Liver (tissue), 8 donors: ENCODE measurements at regions not wholly inside any gene's neighbourhood (a gene's known extent, or its start where the extent isn't known, plus 50 kb on each side); places are given as distances from the start of the nearest gene placed in this dataset.

Experiments used
- DNase-seq: peaks from one replicate; pipeline ENCODE4 v3.0.0-alpha.2; 2017; ENCODE audit warnings: low spot score
- H3K27ac ChIP-seq, 2 donors: one replicate each; pipeline ENCODE4 v1.7.0; 2013; ENCODE audit warnings: inconsistent platforms in 2 of 2, low read length in 2 of 2, control low read depth in 1 of 2, low read depth in 1 of 2, mild to moderate bottlenecking in 1 of 2
- H3K27me3 ChIP-seq, 4 donors: one replicate each; pipeline versions ENCODE4 v1.6.1 to v1.7.0; 2013; ENCODE audit warnings: low read length in 3 of 4, inconsistent platforms in 1 of 4, mild to moderate bottlenecking in 1 of 4, moderate library complexity in 1 of 4; ENCODE audit not compliant: control insufficient read depth in 4 of 4, insufficient read depth in 4 of 4
- H3K36me3 ChIP-seq, 4 donors: one replicate each; pipeline versions ENCODE4 v1.6.1 to v1.7.0; 2013; ENCODE audit warnings: low read length in 3 of 4, mild to moderate bottlenecking in 3 of 4, low read depth in 1 of 4, moderate library complexity in 1 of 4; ENCODE audit not compliant: control insufficient read depth in 4 of 4, insufficient read depth in 3 of 4
- H3K4me1 ChIP-seq, 4 donors: one replicate each; pipeline versions ENCODE4 v1.6.1 to v1.7.0; 2013; ENCODE audit warnings: low read length in 3 of 4, mild to moderate bottlenecking in 3 of 4, moderate library complexity in 1 of 4; ENCODE audit not compliant: control insufficient read depth in 4 of 4, insufficient read depth in 4 of 4
- H3K4me3 ChIP-seq, 3 donors: one replicate each; pipeline versions ENCODE4 v1.6.1 to v1.7.0; 2013; ENCODE audit warnings: low read length in 3 of 3, control low read depth in 1 of 3, low read depth in 1 of 3, mild to moderate bottlenecking in 1 of 3
- H3K9ac ChIP-seq, 2 donors: one replicate each; pipeline ENCODE4 v1.7.0; 2013; ENCODE audit warnings: low read length in 2 of 2, mild to moderate bottlenecking in 2 of 2, moderate library complexity in 2 of 2, control low read depth in 1 of 2, low read depth in 1 of 2
- H3K9me3 ChIP-seq, 4 donors: one replicate each; pipeline versions ENCODE4 v1.6.1 to v1.7.0; 2013; ENCODE audit warnings: low read length in 3 of 4; ENCODE audit not compliant: control insufficient read depth in 4 of 4
- ATF3 ChIP-seq: IDR thresholded peaks from 2 replicates; pipeline ENCODE4 v1.6.1; 2016; ENCODE audit warnings: antibody characterized with exemption
- CTCF ChIP-seq: fragments of 150-350 bp; IDR thresholded peaks from 2 replicates; pipeline ENCODE4 v1.5.1; 2017; ENCODE audit warnings: improper control_type of control experiment, low read depth, low read length; ENCODE audit not compliant: missing input control
- EGR1 ChIP-seq, 2 donors: IDR thresholded peaks; 2 replicates each; pipeline ENCODE4 v1.6.1; 2016 to 2018; ENCODE audit warnings: antibody characterized with exemption in 2 of 2, low read depth in 2 of 2
- FOXA1 ChIP-seq: IDR thresholded peaks from 2 replicates; pipeline ENCODE4 v1.6.1; 2016; ENCODE audit warnings: antibody characterized with exemption
- GABPA ChIP-seq, 2 donors: IDR thresholded peaks in 1 of 2; conservative IDR thresholded peaks in 1 of 2; 2 replicates each; pipeline ENCODE4 v1.6.1; 2016; ENCODE audit warnings: antibody characterized with exemption in 2 of 2, mild to moderate bottlenecking in 1 of 2, moderate library complexity in 1 of 2
- HNF4A ChIP-seq, 2 donors: conservative IDR thresholded peaks; 2 replicates each; pipeline ENCODE4 v1.6.1; 2016; ENCODE audit warnings: antibody characterized with exemption in 2 of 2, mild to moderate bottlenecking in 2 of 2
- NR2F2 ChIP-seq: IDR thresholded peaks from 2 replicates; pipeline ENCODE4 v1.6.1; 2016; ENCODE audit warnings: antibody characterized with exemption
- RAD21 ChIP-seq, 2 donors: IDR thresholded peaks; 2 replicates each; pipeline ENCODE4 v1.6.1; 2016; ENCODE audit warnings: antibody characterized with exemption in 2 of 2, mild to moderate bottlenecking in 2 of 2
- RXRA ChIP-seq, 2 donors: IDR thresholded peaks; 2 replicates each; pipeline ENCODE4 v1.6.1; 2017 to 2018; ENCODE audit warnings: antibody characterized with exemption in 2 of 2, mild to moderate bottlenecking in 1 of 2
- TAF1 ChIP-seq: conservative IDR thresholded peaks from 2 replicates; pipeline ENCODE4 v1.6.1; 2016; ENCODE audit warnings: antibody characterized with exemption, mild to moderate bottlenecking
- YY1 ChIP-seq: IDR thresholded peaks from 2 replicates; pipeline ENCODE4 v1.6.1; 2016; ENCODE audit warnings: antibody characterized with exemption, mild to moderate bottlenecking
- ZBTB33 ChIP-seq: IDR thresholded peaks from 2 replicates; pipeline ENCODE4 v1.6.1; 2016; ENCODE audit warnings: antibody characterized with exemption
- WGBS: extraction: QIAGEN DNeasy Blood & Tissue Kit; methylation state at CpG from one replicate; pipeline ENCODE4 v1.1.7; 2013; 5-methylcytosine and 5-hydroxymethylcytosine counted together
- donor health status: healthy.
- donor health status: healthy.
- donor health status: healthy.
- donor health status: healthy.
- donor health status: healthy.

DNA sequence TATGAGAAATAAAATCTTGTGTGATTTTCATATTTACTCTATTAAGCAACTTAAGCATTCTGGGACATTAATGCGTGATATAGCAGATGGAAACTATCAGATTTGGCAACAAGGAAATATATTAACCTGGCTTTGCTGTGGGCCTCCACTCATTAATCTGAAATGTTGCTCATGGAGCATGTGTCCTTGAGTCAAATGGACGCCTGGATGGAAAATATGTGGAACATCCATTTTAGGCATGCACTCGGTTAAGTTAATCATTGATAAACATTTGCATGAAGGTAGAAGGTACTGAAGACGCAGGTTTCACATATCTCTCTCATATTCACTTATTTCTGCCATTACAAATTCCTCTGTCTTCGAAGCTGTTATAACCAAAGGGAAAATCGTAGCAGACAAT is 246.1 kb downstream of the NR2F2 start (continued):
- TF ChIP-seq ATF3 (no peak), CTCF (no peak), EGR1 (IDR thresholded peaks at IDR 0.05; ENCODE audit: low read depth in 2 of 2) (no peak), ZBTB33 (no peak), RAD21 (IDR thresholded peaks at IDR 0.05) (no peak), HNF4A (conservative IDR thresholded peaks at IDR 0.05) (no peak), GABPA (IDR thresholded peaks at IDR 0.05 in 1 of 2, conservative IDR thresholded peaks at IDR 0.05 in 1 of 2) (no peak)

GRCh38 chr15:96578393-96578792 is 247.9 kb downstream of the NR2F2 start:
- no peaks in the 10 kb centered on the region for H3K27me3 ChIP-seq
- no peak overlapping the region for H3K4me3 ChIP-seq
- 81% methylated on average over 5 of the region's 5 CpGs for WGBS
- no peaks in the 10 kb centered on the region for H3K9me3 ChIP-seq
- H3K4me1 ChIP-seq, result no peaks in the 10 kb centered on the region
- TF ChIP-seq ZBTB33 (no peak), YY1 (no peak), FOXA1 (no peak), TAF1 (no peak), GABPA (IDR thresholded peaks at IDR 0.05 in 1 of 2, conservative IDR thresholded peaks at IDR 0.05 in 1 of 2) (no peak), RXRA (IDR thresholded peaks at IDR 0.05) (no peak), CTCF (no peak), ATF3 (no peak), NR2F2 (no peak), RAD21 (IDR thresholded peaks at IDR 0.05) (no peak)
- H3K9ac ChIP-seq, result no peak overlapping the region
- no peaks in the 10 kb centered on the region for H3K36me3 ChIP-seq
- no peak for DNase-seq
- H3K27ac ChIP-seq, result no peak overlapping the region
